Duodenal mucosa (tissue), 2 donors: ENCODE measurements at regions not wholly inside any gene's neighbourhood (a gene's known extent, or its start where the extent isn't known, plus 50 kb on each side); places are given as distances from the start of the nearest gene placed in this dataset.

Experiments
- H3K27ac ChIP-seq: one replicate; pipeline ENCODE4 v1.7.0; 2013; ENCODE audit warnings: low read depth, low read length
- H3K27me3 ChIP-seq, 2 donors: one replicate each; pipeline ENCODE4 v1.7.0; 2013; ENCODE audit warnings: low read length in 2 of 2, control low read depth in 1 of 2; ENCODE audit not compliant: insufficient read depth in 2 of 2, control insufficient read depth in 1 of 2
- H3K36me3 ChIP-seq, 2 donors: one replicate each; pipeline ENCODE4 v1.7.0; 2013; ENCODE audit warnings: low read length in 2 of 2, control low read depth in 1 of 2; ENCODE audit not compliant: insufficient read depth in 2 of 2, control insufficient read depth in 1 of 2
- H3K4me1 ChIP-seq, 2 donors: one replicate each; pipeline ENCODE4 v1.7.0; 2013; ENCODE audit warnings: low read length in 2 of 2, control low read depth in 1 of 2; ENCODE audit not compliant: insufficient read depth in 2 of 2, control insufficient read depth in 1 of 2
- H3K4me3 ChIP-seq, 2 donors: one replicate each; pipeline ENCODE4 v1.7.0; 2013; ENCODE audit warnings: low read length in 2 of 2, low read depth in 1 of 2
- H3K9ac ChIP-seq, 2 donors: one replicate each; pipeline ENCODE4 v1.7.0; 2013; ENCODE audit warnings: low read length in 2 of 2, low read depth in 1 of 2
- H3K9me3 ChIP-seq, 2 donors: one replicate each; pipeline ENCODE4 v1.7.0; 2013; ENCODE audit warnings: low read length in 2 of 2, control low read depth in 1 of 2; ENCODE audit not compliant: control insufficient read depth in 1 of 2

DNA sequence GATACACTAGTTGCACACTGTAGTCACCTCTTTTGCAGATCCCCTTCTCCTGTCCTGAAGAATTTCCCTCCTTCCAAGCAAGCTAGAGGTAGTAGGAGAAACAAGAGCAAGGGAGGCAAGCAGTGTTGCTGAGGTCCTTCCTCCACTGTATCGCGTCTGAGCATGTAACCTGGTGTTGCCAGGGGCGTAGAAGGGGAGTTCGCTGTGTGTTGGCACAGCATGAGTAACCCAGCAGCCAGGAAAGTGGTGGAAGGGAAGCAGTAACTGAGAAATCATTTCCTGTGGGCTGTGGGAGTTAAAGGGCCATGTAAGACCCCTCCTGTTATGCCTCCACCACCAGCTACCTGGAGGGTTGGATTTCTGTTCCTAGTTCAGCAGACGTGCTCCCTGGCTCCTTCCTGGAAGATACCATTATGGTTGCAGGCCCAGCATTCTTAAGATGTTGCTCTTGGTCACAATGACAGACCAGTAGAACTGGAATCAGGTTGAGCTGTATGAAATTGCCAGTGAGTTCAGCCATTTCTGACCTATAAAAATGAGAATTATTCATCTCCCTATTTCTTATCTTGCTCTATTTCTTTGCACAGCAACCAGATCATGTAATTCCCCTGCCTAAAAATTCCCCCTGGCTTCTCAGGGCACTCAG is 215.3 kb upstream of the TOPAZ1 start:
- Histone ChIP-seq H3K27me3 (peaks cover 26 to 51% of the 10 kb centered on the region in 2 donors), H3K36me3 (no peaks in the 10 kb centered on the region), H3K4me3 (no peak overlapping the region), H3K27ac (no peak overlapping the region), H3K9ac (no peak overlapping the region), H3K4me1 (no peaks in the 10 kb centered on the region), H3K9me3 (no peaks in the 10 kb centered on the region)

DNA sequence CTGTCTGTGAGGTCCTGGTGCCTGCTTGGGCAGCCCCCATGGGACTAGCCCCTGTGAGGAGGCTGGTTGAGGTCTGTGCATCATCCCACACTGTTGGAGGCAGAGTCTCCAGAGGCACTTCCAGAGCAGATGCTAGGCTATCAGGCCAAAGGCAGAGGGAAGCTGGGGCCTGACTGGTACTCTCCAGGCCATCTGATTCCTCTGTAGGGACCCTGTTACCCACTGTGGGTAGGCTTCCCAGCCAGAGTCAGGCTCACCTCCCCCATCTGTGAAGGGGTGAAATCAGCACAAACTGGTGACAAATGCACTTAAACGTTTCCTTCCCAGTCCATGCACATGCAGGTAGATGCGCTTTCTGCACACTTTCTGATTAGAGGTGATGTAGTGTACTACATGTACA is 212.6 kb upstream of the TOPAZ1 start:
- H3K9me3 ChIP-seq = no peaks in the 10 kb centered on the region
- H3K36me3 ChIP-seq = no peaks in the 10 kb centered on the region
- no peak overlapping the region for H3K9ac ChIP-seq
- H3K27ac ChIP-seq = no peak overlapping the region
- peaks cover 8 to 28% of the 10 kb centered on the region in 2 donors for H3K27me3 ChIP-seq
- no peaks in the 10 kb centered on the region for H3K4me1 ChIP-seq
- no peak overlapping the region for H3K4me3 ChIP-seq

DNA sequence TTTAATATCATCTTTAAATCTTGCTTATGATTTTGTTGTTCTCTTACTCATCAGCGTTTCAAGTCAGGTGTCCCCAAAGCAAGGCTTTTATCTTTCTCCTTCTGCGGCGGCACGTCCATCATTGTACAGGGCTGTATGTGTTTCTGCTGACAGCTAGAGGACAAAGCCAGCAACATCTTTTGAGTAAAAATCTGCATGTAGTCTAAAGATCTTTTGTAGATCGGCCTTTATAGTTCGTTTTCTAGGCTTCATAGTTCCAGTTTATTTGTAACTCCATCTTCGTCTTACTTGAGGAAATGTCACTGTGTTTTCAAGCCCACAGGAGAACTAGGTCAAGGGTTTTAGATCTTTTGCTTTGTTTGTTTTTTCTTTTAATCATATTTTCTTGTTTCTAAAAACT is 211.4 kb upstream of the TOPAZ1 start:
- Histone ChIP-seq H3K4me1 (no peaks in the 10 kb centered on the region), H3K4me3 (no peak overlapping the region), H3K9ac (no peak overlapping the region), H3K27me3 (peaks cover 5 to 19% of the 10 kb centered on the region in 2 donors), H3K9me3 (no peaks in the 10 kb centered on the region), H3K27ac (no peak overlapping the region), H3K36me3 (no peaks in the 10 kb centered on the region)

DNA sequence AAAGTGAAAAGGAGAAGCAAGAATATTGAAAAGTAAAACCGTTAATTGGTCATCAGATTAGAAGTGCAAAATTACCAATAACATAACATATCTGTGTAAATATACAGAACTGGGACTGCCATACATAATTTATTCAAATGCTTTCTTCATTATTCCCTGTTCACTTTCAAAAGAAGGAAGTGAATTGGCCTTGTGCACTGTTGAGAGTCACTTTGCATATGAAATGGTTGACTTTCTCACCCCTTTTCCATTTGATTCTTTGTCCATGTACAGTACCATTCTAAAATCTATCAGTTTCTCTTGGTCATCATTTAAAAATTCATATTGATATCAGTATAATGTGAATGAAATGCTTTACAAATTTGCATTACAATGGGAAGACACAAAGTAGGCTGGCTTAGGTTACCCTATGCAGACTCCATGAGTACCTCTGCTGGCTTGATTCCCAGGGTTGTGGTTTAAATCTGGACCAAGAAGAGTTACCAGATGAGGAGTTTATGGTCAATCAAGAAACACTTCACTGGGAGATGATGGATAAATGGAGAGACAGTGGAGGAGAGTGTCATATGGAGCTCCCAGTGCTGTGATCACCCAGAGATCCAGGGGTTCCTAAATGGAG is 210.9 kb upstream of the TOPAZ1 start:
- Histone ChIP-seq H3K4me3 (no peak overlapping the region), H3K9me3 (no peaks in the 10 kb centered on the region), H3K27ac (no peak overlapping the region), H3K4me1 (no peaks in the 10 kb centered on the region), H3K9ac (no peak overlapping the region), H3K27me3 (peaks cover 5 to 19% of the 10 kb centered on the region in 2 donors), H3K36me3 (no peaks in the 10 kb centered on the region)

DNA sequence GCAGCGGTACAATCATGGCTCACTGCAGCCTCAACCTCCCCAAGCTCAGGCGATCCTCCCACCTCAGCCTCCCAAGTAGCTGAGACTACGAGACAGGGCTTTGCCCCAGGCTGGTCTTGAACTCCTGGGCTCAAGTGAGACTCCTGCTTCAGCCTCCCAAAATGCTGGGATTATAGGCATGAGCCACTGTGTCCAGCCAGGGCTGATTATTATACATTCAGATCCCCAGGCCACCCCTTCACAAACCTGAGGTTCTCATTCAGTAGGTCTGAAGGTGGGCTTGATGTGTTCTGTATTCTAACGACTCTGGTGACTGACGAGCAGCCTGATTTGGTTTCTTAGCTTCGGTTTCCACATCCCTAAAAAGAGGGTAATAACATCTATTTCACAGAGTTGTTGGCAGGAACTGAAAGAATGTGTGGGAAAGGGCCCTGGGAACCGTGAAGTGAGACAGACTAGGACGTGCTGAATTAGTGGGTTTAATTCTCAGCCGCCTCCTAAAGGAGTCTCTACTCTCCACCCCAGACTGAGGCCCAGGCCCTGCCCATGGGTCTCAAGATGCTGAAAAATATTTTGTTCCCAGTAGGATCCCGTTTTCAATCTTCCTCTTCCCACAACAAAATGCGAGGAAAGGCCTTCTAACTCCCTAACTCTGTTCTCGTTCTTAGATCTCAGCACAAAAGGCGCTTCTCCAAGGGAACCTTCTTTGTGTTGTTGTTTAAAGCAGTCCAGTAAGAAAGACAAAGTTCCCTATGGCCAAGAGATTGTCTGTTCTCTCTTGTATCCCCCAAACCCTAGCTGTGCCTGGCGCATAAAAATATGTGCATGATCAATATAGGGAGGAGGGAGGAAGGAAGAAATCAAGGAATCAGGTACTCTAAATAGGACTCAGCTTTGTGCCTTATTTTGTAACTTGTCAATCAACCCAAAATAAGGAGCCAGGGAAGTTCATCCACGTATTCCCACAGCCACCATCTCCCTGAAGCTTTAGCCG is 210.0 kb upstream of the TOPAZ1 start:
- Histone ChIP-seq H3K36me3 (no peaks in the 10 kb centered on the region), H3K27me3 (peaks cover 5 to 12% of the 10 kb centered on the region in 2 donors), H3K9ac (no peak overlapping the region), H3K27ac (no peak overlapping the region), H3K4me3 (no peak overlapping the region), H3K9me3 (no peaks in the 10 kb centered on the region), H3K4me1 (no peaks in the 10 kb centered on the region)

DNA sequence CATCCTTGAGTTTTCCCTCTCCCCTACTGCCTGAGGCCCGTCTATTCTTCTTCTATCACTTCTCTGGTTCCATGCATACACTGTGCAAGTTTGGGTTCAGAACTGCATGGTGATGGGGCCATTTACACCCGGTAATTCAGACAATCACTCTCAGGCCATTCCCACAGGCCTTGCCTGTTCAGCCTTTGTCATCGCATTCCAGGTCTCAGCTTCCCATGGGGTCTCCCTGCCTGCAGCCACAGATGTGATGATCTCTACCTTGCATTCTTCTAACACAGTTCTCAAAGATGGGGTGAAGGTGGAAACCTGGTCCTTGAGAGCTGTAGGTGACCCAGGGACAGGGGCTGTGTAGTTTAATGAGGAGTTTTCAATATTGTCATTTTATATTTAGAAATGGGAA is 209.2 kb upstream of the TOPAZ1 start:
- Histone ChIP-seq H3K9ac (no peak overlapping the region), H3K27me3 (peaks cover 5 to 7% of the 10 kb centered on the region in 2 donors), H3K4me1 (no peaks in the 10 kb centered on the region), H3K27ac (no peak overlapping the region), H3K36me3 (no peaks in the 10 kb centered on the region), H3K4me3 (no peak overlapping the region), H3K9me3 (no peaks in the 10 kb centered on the region)

DNA sequence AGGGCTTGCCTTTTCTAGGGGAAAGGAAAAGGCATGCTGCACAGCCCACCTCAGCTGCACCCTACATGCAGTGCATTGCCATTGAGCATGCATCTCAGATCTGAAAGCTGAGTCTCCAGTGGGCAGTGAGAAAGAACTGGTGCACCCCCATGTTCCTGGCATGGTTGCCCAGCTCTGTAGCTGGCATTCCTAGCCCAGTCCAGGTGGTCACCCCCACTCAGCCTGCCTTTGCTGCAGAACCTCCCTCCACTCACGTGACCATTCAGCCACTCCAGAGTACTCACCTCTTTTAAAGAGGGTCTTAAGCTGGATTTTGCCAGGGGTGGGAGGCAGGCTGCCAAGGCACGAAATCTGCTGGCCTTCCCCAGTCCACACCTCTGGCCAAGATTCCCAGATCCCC is 208.6 kb upstream of the TOPAZ1 start:
- H3K27me3 ChIP-seq = peaks cover 5 to 9% of the 10 kb centered on the region in 2 donors
- H3K36me3 ChIP-seq = no peaks in the 10 kb centered on the region
- no peak overlapping the region for H3K9ac ChIP-seq
- H3K27ac ChIP-seq = no peak overlapping the region
- H3K4me1 ChIP-seq = no peaks in the 10 kb centered on the region
- H3K9me3 ChIP-seq = no peaks in the 10 kb centered on the region
- no peak overlapping the region for H3K4me3 ChIP-seq

DNA sequence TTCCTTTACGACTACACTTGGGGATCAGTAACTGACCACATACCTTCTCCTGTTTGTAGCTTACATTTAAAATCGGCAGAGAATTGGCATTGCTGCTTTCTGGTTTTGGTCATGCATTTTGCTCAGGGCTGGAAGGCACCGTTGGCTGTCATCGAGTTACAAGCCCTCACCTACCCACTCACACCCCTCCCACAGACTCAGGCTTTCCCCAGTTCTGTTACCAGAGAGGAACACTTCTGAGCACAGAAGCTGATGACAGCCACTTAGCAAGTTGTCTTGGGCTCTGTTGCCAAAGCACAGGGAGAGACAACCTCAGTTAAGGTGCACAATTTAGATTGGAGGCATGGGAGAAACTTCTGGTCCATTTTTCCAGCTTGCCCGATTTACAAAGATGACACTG is 204.8 kb upstream of the TOPAZ1 start:
- Histone ChIP-seq H3K9ac (no peak overlapping the region), H3K9me3 (no peaks in the 10 kb centered on the region), H3K27ac (no peak overlapping the region)

DNA sequence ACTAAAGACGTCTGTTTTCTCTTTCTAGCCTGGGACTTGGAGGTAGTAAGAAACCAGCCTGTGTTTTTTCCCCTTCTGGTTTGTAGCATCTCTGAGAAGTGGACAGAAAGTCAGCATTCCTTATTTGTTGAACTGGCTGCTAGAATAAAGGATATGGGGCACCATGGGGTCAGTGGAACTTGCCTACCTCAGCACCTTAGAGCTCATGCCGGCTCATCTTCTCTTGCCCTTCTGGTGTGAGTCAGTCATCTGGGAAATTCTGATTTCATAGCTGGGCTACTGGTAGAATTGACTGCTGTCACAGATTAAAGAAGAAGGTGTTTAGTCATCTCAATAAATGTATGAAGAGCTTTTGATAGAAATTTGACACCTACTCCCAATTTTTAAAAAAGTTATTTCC is 202.7 kb upstream of the TOPAZ1 start:
- Histone ChIP-seq H3K4me3 (no peak overlapping the region), H3K9me3 (no peaks in the 10 kb centered on the region), H3K9ac (no peak overlapping the region), H3K4me1 (no peaks in the 10 kb centered on the region), H3K27ac (no peak overlapping the region), H3K36me3 (no peaks in the 10 kb centered on the region), H3K27me3 (peaks cover 3 to 5% of the 10 kb centered on the region in 2 donors)

More for the DNA sequence above, 204.8 kb upstream of the TOPAZ1 start:
- Histone ChIP-seq H3K27me3 (peaks cover 0 to 5% of the 10 kb centered on the region in 2 donors), H3K4me1 (no peaks in the 10 kb centered on the region), H3K36me3 (no peaks in the 10 kb centered on the region), H3K4me3 (no peak overlapping the region)

DNA sequence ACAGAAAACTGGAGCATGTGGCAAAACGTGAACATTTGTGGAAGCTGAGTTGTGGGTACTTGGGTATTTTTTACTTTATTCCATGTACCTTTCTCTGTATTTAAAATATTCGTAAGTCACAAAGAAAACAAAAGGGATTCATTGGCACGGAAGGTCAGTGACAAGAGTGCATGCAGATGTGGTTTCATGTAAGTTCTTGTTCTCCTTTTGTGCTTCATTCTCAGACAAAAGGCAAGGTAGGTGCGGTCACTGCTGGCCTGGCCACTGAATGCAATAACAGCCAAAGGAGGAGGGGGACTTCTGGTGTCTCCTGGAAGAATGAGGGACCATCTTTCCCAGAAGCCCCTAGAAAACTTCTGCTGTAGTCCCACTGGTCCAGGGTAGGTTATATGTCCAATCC is 200.0 kb upstream of the TOPAZ1 start:
- Histone ChIP-seq H3K27me3 (peaks cover 3 to 5% of the 10 kb centered on the region in 2 donors), H3K4me1 (no peaks in the 10 kb centered on the region), H3K27ac (no peak overlapping the region), H3K9ac (no peak overlapping the region), H3K4me3 (no peak overlapping the region), H3K36me3 (no peaks in the 10 kb centered on the region), H3K9me3 (no peaks in the 10 kb centered on the region)
